Hematopoietic multipotent progenitor cell treated with erythropoietin and hydrocortisone succinate and interleukin-3 and kit ligand, for 17 days (in vitro differentiated cells): ENCODE measurements at regions not wholly inside any gene's neighbourhood (a gene's known extent, or its start where the extent isn't known, plus 50 kb on each side); places are given as distances from the start of the nearest gene placed in this dataset.
"Not testable (repeated sequence)": the region's sequence is repeated elsewhere in the genome, so short reads cannot be mapped to it uniquely, and the experiment has no call there.

Experiments
- DNase-seq: peaks from one replicate; pipeline ENCODE4 v3.0.0-alpha.2; 2015; ENCODE audit warnings: low spot score

GRCh38 chr10:63921908-63922467, 400.8 kb downstream of the REEP3 start:
- no peak for DNase-seq

GRCh38 chr10:63922468-63923284, 401.5 kb downstream of the REEP3 start:
- DNase-seq = no peak

- DNase-seq = peak; percentile 8
These were observed 408.7 kb downstream of the REEP3 start for GRCh38 chr10:63929831-63930467.

GRCh38 chr10:63930584-63930983, 409.4 kb downstream of the REEP3 start:
- DNase-seq = no peak

GRCh38 chr10:63935705-63936104, 414.5 kb downstream of the REEP3 start:
- DNase-seq = no peak

- DNase-seq = no peak
These were observed 419.2 kb downstream of the REEP3 start for GRCh38 chr10:63940277-63940922.

- no peak for DNase-seq
These were observed 443.2 kb downstream of the REEP3 start for GRCh38 chr10:63964406-63964805.

- no peak for DNase-seq
These were observed 444.6 kb downstream of the REEP3 start for GRCh38 chr10:63965846-63966245.

GRCh38 chr10:63972949-63973827, 452.0 kb downstream of the REEP3 start:
- DNase-seq = no peak

GRCh38 chr10:63976538-63976937, 455.3 kb downstream of the REEP3 start:
- DNase-seq = no peak

- DNase-seq = no peak
These were observed 456.2 kb downstream of the REEP3 start for GRCh38 chr10:63977329-63977923.

GRCh38 chr10:63980870-63981269, 459.7 kb downstream of the REEP3 start:
- DNase-seq = not testable (repeated sequence)

- not testable (repeated sequence) for DNase-seq
These were observed 462.9 kb downstream of the REEP3 start for GRCh38 chr10:63984061-63984460.

GRCh38 chr10:63986536-63986935, 465.3 kb downstream of the REEP3 start:
- DNase-seq = no peak

GRCh38 chr10:63987212-63987611, 466.0 kb downstream of the REEP3 start:
- DNase-seq = no peak

GRCh38 chr10:63994371-63994770, 473.2 kb downstream of the REEP3 start:
- no peak for DNase-seq

- DNase-seq = no peak
These were observed 486.0 kb downstream of the REEP3 start for GRCh38 chr10:64007157-64007556.

GRCh38 chr10:64010711-64011110, 489.5 kb downstream of the REEP3 start:
- no peak for DNase-seq

GRCh38 chr10:64011912-64012714, 490.9 kb downstream of the REEP3 start:
- DNase-seq = no peak

GRCh38 chr10:64014281-64014680, 493.1 kb downstream of the REEP3 start:
- DNase-seq = no peak
